HUES6 (cell line): ENCODE measurements at regions not wholly inside any gene's neighbourhood (a gene's known extent, or its start where the extent isn't known, plus 50 kb on each side); places are given as distances from the start of the nearest gene placed in this dataset.
"Not testable (repeated sequence)": the region's sequence is repeated elsewhere in the genome, so short reads cannot be mapped to it uniquely, and the experiment has no call there.

Source experiments
- H3K27ac ChIP-seq: 2 replicates; pipeline ENCODE4 v1.7.0; 2013; ENCODE audit warnings: low read depth, mild to moderate bottlenecking, low read length, inconsistent platforms
- H3K27me3 ChIP-seq: 2 replicates; pipeline ENCODE4 v1.6.1; 2013; ENCODE audit warnings: low read length; ENCODE audit not compliant: control insufficient read depth, insufficient read depth
- H3K36me3 ChIP-seq: 2 replicates; pipeline ENCODE4 v1.6.1; 2013; ENCODE audit warnings: low read length; ENCODE audit not compliant: control insufficient read depth, insufficient read depth
- H3K4me1 ChIP-seq: 2 replicates; pipeline ENCODE4 v1.6.1; 2013; ENCODE audit warnings: low read length; ENCODE audit not compliant: control insufficient read depth, insufficient read depth
- H3K4me3 ChIP-seq: 2 replicates; pipeline ENCODE4 v1.5.1; 2013; ENCODE audit warnings: low read depth, low read length
- H3K9ac ChIP-seq: one replicate; pipeline ENCODE4 v1.6.1; 2013; ENCODE audit warnings: mild to moderate bottlenecking, low read length
- H3K9me3 ChIP-seq: 2 replicates; pipeline ENCODE4 v1.6.1; 2013; ENCODE audit warnings: low read depth, low read length; ENCODE audit not compliant: control insufficient read depth, insufficient read depth

DNA sequence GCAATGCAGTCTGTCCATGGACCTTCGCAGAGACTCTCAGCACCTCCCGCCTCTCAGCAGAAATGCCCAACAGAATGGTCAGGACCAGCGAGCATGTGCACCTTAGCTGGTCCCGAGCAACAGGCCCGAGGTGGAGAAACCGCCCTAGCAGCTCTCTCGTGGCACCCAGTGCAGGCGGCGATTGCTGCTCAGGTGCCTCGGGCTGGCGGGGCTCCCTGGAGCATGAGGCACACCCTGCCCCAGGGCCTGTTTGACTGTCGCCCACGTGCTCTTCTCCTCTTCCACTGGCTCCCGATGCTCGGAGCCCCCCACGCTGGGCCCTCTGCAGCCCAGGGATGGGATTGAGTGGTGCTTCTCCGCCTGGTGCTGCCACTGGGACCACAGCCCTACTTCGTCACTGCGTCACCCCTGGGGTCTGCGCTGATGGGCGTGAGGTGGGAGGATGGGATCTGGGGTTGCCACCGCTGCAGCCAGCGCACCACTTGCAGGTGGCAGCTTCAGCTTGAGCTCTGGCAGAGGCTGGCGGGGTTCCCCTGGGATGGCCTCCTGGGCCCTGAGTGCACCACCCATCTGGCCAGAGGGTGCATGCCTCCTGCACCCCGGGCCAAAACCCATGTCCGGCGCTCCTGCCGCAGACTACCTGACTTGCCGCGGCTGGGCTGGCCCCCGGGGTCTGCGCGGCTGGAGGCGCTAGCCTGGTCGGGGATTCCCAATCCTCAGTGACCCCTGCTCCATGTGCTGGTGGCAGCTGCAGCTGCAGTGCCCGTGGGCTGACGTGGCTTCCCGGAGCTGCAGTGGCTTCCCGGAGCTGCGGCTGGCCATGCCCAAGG lies 244.2 kb downstream of the FOXD4L6 start:
- no peaks in the 10 kb centered on the region for H3K4me1 ChIP-seq
- H3K36me3 ChIP-seq = no peaks in the 10 kb centered on the region
- no peak overlapping the region for H3K4me3 ChIP-seq
- peaks cover 70% of the 10 kb centered on the region for H3K9me3 ChIP-seq
- H3K9ac ChIP-seq = no peak overlapping the region
- H3K27ac ChIP-seq = no peak overlapping the region
- peaks cover 61% of the 10 kb centered on the region for H3K27me3 ChIP-seq

DNA sequence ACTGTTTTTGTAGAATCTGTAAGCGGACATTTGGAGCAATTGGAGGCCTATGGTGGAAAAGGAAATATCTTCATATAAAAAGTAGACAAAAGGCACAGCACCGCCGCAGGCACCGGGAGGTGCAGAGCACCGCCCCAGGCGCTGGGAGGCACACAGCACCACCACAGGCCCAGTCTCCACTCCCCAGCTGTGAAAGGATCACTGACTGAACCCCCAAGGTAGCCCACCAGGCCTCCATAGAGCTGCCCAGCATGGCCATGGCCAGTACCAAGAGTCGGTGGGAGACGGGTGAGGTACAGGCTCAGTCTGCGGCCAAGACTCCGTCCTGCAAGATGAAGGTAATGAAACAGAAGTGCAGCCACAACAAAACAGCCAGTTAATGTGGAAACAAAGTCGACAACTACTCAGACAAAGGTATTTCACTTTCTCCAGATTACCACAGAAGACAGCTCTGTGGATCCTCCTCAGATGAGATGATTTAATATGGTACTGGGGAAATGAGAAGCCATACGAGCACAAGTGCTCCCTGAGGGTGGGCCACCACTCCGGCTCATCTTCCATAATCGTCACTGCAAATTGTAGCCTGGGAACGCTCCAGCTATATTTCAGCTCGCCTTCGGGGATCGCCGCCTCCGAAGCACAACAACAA lies 244.9 kb downstream of the FOXD4L6 start:
- H3K9me3 ChIP-seq = peaks cover 70% of the 10 kb centered on the region
- peaks cover 61% of the 10 kb centered on the region for H3K27me3 ChIP-seq
- not testable (repeated sequence) for H3K9ac ChIP-seq, H3K4me3 ChIP-seq, H3K4me1 ChIP-seq, H3K36me3 ChIP-seq, H3K27ac ChIP-seq

DNA sequence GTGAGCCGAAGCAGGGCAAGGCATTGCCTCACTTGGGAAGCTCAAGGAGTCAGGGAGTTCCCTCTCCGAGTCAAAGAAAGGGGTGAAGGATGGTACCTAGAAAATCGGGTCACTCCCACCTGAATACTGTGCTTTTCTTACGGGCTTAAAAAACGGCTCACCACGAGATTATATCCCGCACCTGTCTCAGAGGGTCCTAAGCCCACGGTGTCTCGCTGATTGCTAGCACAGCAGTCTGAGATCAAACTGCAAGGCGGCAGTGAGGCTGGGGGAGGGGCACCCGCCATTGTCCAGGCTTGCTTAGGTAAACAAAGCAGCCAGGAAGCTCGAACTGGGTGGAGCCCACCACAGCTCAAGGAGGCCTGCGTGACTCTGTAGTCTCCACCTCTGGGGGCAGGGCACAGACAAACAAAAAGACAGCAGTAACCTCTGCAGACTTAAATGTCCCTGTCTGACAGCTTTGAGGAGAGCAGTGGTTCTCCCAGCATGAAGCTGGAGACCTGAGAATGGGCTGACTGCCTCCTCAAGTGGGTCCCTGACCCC lies 254.7 kb downstream of the FOXD4L6 start:
- not testable (repeated sequence) for H3K4me3 ChIP-seq
- Histone ChIP-seq H3K9me3 (peaks cover 35% of the 10 kb centered on the region), H3K27me3 (peaks cover 37% of the 10 kb centered on the region)

DNA sequence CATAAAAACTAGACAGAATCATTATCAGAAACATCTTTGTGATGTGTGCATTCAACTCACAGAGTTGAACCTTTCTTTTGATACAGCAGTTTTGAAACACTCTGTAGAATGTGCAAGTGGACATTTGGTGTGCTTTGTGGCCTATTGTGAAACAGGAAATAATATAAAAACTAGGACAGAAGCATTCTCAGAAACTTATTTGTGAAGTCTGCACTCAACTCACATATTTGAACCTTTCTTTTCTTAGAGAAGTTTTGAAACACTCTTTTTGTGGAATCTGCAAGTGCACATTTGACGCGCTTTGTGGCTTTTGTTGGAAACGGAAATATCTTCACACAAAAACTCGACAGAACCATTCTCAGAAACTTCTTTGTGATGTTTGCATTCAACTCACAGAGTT lies 260.0 kb downstream of the FOXD4L6 start:
- H3K4me3 ChIP-seq, H3K9ac ChIP-seq, H3K27ac ChIP-seq, H3K36me3 ChIP-seq, H3K4me1 ChIP-seq: not testable (repeated sequence)
- Histone ChIP-seq H3K9me3 (peaks cover 25% of the 10 kb centered on the region), H3K27me3 (peaks cover 50% of the 10 kb centered on the region)

More for the DNA sequence above, 254.7 kb downstream of the FOXD4L6 start:
- not testable (repeated sequence) for H3K36me3 ChIP-seq, H3K9ac ChIP-seq, H3K27ac ChIP-seq, H3K4me1 ChIP-seq
